Skeletal muscle tissue (tissue), 3 donors: ENCODE measurements at regions not wholly inside any gene's neighbourhood (a gene's known extent, or its start where the extent isn't known, plus 50 kb on each side); places are given as distances from the start of the nearest gene placed in this dataset.

ENCODE experiments used
- H3K27ac ChIP-seq: one replicate; pipeline ENCODE4 v1.7.0; 2013; ENCODE audit warnings: mild to moderate bottlenecking, low read depth, low read length, inconsistent platforms
- H3K27me3 ChIP-seq, 3 donors: one replicate each; pipeline ENCODE4 v1.7.0; 2013; ENCODE audit warnings: low read length in 3 of 3; ENCODE audit not compliant: control insufficient read depth in 3 of 3, insufficient read depth in 3 of 3
- H3K36me3 ChIP-seq, 3 donors: one replicate each; pipeline ENCODE4 v1.7.0; 2013; ENCODE audit warnings: low read length in 3 of 3; ENCODE audit not compliant: control insufficient read depth in 3 of 3, insufficient read depth in 3 of 3
- H3K4me1 ChIP-seq, 3 donors: one replicate each; pipeline ENCODE4 v1.7.0; 2013; ENCODE audit warnings: low read length in 3 of 3, mild to moderate bottlenecking in 3 of 3; ENCODE audit not compliant: control insufficient read depth in 3 of 3, insufficient read depth in 3 of 3
- H3K4me3 ChIP-seq, 3 donors: one replicate each; pipeline ENCODE4 v1.7.0; 2013; ENCODE audit warnings: low read length in 3 of 3
- H3K9ac ChIP-seq, 3 donors: one replicate each; pipeline ENCODE4 v1.7.0; 2013; ENCODE audit warnings: low read length in 3 of 3, mild to moderate bottlenecking in 3 of 3, moderate library complexity in 2 of 3, low read depth in 1 of 3
- H3K9me3 ChIP-seq, 3 donors: one replicate each; pipeline ENCODE4 v1.7.0; 2013; ENCODE audit warnings: low read length in 3 of 3; ENCODE audit not compliant: control insufficient read depth in 3 of 3
- donor health status: Osteomylitis.

DNA sequence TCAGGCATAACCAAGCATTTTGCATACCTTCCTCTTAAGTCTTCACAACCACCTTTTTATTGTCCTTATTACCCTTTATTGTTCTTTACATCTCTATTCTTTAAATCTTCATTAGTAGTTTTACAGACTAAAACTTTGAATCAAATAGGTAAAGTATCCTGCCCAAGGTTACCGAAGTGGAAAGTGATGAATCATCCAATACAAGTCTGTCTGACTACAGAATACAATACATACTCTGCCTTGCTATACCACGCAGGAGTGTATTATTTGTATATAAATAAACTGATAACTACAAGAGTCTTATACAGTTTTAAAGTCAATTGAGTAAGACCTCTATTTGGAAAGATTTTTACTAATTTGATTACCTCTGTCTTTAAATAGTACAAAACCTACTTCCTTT is 196.0 kb downstream of the ZEB2 start:
- no peak overlapping the region for H3K4me3 ChIP-seq
- H3K9ac ChIP-seq: no peak overlapping the region
- H3K27ac ChIP-seq: no peak overlapping the region
- H3K9me3 ChIP-seq: no peaks in the 10 kb centered on the region
- H3K4me1 ChIP-seq: peaks cover 0 to 6% (median 0%) of the 10 kb centered on the region in 3 donors
- H3K27me3 ChIP-seq: no peaks in the 10 kb centered on the region
- no peaks in the 10 kb centered on the region for H3K36me3 ChIP-seq

DNA sequence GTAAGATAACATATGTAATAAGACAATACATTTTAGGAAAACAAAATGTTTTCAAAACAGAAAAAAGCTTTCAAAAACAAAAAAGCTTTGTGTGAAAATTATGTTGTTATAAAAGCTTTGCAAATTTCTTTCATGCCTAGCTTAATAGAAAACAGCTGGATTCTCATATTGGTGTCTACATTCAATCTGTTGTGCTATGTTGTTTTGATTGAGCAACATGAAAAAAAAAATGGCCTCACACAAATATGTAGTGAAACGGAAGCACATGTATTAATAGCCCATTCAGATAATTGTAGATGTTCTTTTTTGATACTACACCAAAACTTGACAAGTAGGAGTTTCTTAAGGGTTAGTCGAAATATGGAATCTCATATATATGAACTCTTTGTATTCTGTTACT is 197.5 kb downstream of the ZEB2 start:
- no peak overlapping the region for H3K9ac ChIP-seq
- H3K36me3 ChIP-seq: no peaks in the 10 kb centered on the region
- H3K9me3 ChIP-seq: no peaks in the 10 kb centered on the region
- H3K4me3 ChIP-seq: no peak overlapping the region
- no peaks in the 10 kb centered on the region for H3K27me3 ChIP-seq
- peaks cover 0 to 6% (median 0%) of the 10 kb centered on the region in 3 donors for H3K4me1 ChIP-seq
- H3K27ac ChIP-seq: no peak overlapping the region

DNA sequence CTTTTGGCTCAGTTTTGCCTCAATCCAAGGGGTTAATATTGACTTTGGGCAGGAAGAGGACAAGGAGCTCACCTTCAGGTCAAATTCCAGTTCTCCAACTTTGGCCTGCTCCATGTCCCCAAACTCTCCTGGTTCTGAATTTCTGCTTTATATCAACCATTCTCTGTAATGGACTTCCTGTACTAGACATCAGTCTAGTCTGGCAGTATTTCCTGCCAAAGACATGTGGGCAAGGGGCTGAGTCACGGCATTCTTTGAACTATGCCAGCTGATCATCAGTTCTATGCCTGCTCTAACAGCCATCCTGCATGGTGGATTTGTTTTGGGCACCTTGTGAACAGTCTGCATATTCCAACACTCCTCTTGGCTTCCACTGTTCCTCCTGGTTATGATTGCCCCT is 199.4 kb downstream of the ZEB2 start:
- Histone ChIP-seq H3K4me1 (peaks cover 0 to 6% (median 0%) of the 10 kb centered on the region in 3 donors), H3K27me3 (no peaks in the 10 kb centered on the region), H3K4me3 (no peak overlapping the region), H3K36me3 (no peaks in the 10 kb centered on the region), H3K9me3 (no peaks in the 10 kb centered on the region), H3K9ac (no peak overlapping the region), H3K27ac (no peak overlapping the region)

DNA sequence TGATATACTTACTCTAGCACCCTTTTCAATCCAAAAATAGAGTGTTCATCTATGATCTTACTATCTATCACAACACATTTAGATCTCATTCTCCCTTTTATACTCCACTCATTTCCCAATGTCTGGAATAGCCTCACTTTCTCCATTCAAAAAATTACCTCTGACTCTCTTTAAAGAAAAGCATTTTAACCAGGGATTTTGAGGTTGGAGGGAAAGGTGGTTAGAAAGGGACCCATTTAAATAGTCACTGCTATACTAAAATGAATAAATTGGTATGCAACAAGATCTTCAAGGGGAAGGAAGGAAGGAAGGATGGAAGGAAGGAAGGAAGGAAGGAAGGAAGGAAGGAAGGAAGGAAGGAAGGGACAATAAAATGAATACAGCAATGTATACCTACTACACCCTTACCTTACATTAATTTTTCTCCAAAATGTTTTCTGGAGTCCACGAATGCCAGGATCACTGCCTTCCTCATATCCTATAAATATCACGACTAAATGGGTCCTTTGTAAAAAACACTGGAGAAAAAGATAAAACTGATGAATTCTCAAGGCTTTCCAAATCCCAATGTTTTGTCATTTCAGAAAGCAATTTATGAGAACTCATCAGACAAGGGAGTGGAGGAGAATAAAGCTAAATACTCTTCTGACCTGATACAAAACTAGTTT is 202.7 kb downstream of the ZEB2 start:
- Histone ChIP-seq H3K27me3 (no peaks in the 10 kb centered on the region), H3K4me3 (no peak overlapping the region), H3K9ac (no peak overlapping the region), H3K36me3 (peaks cover 0 to 2% (median 0%) of the 10 kb centered on the region in 3 donors), H3K4me1 (peaks cover 0 to 6% (median 0%) of the 10 kb centered on the region in 3 donors), H3K9me3 (no peaks in the 10 kb centered on the region), H3K27ac (no peak overlapping the region)

DNA sequence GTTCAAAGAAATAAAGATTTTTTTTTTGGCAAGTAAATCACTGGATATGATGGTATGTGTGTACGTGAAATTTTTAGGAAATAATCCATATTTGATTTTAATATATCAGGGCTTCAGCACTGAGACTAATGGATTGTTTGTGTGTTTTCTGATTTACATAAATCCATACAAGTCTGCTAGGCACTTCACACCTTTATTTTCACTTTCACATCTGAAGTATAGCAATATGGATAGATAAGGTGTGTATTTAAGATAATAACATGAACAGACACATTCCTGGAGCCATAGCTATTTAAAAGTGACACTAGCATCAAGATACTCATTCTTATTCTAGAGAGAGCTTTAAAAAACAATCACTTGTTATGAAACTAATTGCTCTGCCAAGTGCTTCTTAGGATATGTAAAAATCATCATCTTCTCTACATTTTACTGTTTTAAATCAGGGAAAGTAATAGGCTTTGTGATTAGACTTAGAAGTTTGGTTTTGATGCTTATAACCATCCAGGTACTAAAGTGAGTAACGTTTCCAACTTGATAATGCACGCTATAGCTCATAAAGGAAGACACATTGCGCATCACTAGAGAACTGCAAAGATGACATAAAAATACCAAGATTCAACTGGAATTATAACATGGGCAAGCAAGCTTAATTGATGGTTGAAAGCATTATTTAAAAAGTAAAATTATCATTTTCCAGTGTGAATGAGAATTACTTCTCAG is 208.9 kb downstream of the ZEB2 start:
- Histone ChIP-seq H3K4me1 (no peaks in the 10 kb centered on the region), H3K9me3 (no peaks in the 10 kb centered on the region), H3K9ac (no peak overlapping the region), H3K27ac (no peak overlapping the region), H3K36me3 (peaks cover 0 to 2% (median 0%) of the 10 kb centered on the region in 3 donors), H3K4me3 (no peak overlapping the region), H3K27me3 (no peaks in the 10 kb centered on the region)

DNA sequence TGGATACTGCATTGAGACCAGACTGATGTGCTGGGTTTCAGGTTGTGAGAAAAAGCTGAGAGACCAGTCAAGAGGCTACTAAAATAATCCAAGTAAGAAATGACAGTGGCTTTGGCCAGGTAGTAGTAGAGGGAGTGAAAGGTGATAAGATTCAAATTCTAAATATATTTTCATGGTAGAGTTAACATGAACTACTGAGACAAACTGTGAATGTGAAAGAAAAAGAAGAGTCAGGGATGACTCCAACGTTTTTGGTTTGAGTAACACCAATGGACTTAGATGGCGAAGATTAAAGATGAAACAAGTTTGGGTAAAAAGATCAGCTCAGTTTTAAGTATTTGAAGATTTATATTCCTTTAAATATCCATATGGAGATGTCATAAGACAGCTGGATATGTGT is 209.4 kb downstream of the ZEB2 start:
- no peak overlapping the region for H3K4me3 ChIP-seq
- no peak overlapping the region for H3K9ac ChIP-seq
- no peaks in the 10 kb centered on the region for H3K4me1 ChIP-seq
- no peaks in the 10 kb centered on the region for H3K27me3 ChIP-seq
- H3K27ac ChIP-seq: no peak overlapping the region
- H3K36me3 ChIP-seq: peaks cover 0 to 2% (median 0%) of the 10 kb centered on the region in 3 donors
- peaks cover 0 to 1% (median 0%) of the 10 kb centered on the region in 3 donors for H3K9me3 ChIP-seq

DNA sequence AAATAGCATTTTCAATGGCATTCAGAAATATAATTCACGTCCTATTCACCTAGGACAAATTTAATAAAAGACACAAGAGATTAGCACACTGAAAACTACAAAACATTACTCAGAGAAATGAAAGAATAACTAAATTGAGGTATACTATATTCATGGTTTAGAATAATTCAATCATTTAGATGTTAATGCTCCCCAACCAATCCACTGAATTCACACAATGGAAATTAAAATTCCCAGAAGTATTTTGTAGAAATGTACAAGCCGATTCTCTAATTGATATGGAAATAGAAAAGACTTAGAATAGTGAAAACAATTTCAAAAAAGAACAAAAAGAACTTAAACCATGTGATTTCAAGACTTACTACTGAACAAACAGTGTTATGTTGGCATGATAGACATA is 212.2 kb downstream of the ZEB2 start:
- Histone ChIP-seq H3K4me1 (no peaks in the 10 kb centered on the region), H3K27me3 (no peaks in the 10 kb centered on the region), H3K27ac (no peak overlapping the region), H3K36me3 (peaks cover 0 to 2% (median 0%) of the 10 kb centered on the region in 3 donors), H3K9me3 (peaks cover 0 to 4% (median 0%) of the 10 kb centered on the region in 3 donors), H3K9ac (no peak overlapping the region), H3K4me3 (no peak overlapping the region)

DNA sequence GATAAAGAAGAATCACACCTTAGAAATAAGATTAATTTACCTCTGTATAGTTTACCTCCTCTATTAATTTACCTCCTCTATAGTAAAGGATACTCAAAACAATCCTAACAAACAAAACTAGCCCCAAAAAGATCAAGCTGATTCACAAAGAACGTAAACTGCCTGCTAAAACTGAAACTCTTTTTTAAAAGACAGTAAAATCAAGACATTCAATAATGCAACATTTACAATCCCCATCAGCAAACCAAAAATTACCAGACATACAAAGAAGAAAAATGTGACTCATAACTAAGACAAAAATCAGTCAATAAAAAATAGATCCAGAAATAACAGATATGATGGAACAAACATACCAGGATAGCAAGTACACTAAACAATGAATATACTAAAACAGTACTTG is 215.7 kb downstream of the ZEB2 start:
- Histone ChIP-seq H3K36me3 (no peaks in the 10 kb centered on the region), H3K27me3 (no peaks in the 10 kb centered on the region), H3K9ac (no peak overlapping the region), H3K4me1 (no peaks in the 10 kb centered on the region), H3K4me3 (no peak overlapping the region), H3K9me3 (peaks cover 0 to 4% (median 0%) of the 10 kb centered on the region in 3 donors), H3K27ac (no peak overlapping the region)

DNA sequence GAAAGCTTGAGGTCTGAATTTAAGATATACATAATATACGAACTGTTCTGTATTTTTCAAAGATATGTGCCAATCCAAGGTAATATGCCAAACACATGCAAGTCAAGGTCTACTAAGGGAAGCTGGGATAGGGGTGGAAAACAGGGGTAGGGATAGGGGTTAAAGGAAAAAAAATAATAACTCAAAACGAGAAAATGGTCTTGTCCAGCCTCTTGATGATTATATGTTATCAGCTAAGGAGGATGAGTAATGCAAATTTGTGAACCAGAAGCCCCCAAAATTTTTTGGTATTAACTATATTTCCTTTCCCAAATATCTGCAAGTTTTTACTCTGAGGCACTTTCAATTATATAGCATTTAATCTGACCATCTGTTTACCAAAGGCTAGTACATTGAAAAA is 219.3 kb downstream of the ZEB2 start:
- no peaks in the 10 kb centered on the region for H3K4me1 ChIP-seq
- no peak overlapping the region for H3K27ac ChIP-seq

DNA sequence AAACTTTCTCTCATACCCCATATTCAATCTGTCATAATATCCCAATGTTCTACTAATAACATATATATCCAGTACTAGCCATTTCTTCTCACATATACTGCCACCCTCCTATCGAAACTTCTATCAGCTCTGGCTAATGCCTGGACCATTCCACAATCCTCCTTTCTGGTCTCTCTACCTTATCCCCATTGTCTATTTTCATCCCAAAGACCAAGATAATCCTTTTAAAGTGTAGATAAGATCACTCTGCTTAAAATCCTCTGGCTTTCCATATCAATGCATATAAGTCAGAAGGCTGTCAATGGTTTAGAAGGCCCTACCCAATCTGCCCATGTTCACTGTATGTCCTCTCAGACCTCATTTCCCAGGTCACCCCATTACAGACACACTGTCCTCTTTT is 229.6 kb downstream of the ZEB2 start:
- no peaks in the 10 kb centered on the region for H3K36me3 ChIP-seq
- H3K9ac ChIP-seq: no peak overlapping the region
- no peak overlapping the region for H3K27ac ChIP-seq
- H3K27me3 ChIP-seq: no peaks in the 10 kb centered on the region
- H3K4me1 ChIP-seq: no peaks in the 10 kb centered on the region
- no peak overlapping the region for H3K4me3 ChIP-seq
- no peaks in the 10 kb centered on the region for H3K9me3 ChIP-seq

More for the DNA sequence above, 219.3 kb downstream of the ZEB2 start:
- Histone ChIP-seq H3K4me3 (no peak overlapping the region), H3K9me3 (peaks cover 0 to 4% (median 0%) of the 10 kb centered on the region in 3 donors), H3K36me3 (no peaks in the 10 kb centered on the region), H3K27me3 (no peaks in the 10 kb centered on the region), H3K9ac (no peak overlapping the region)
